IMR-90 (cell line): ENCODE measurements at regions not wholly inside any gene's neighbourhood (a gene's known extent, or its start where the extent isn't known, plus 50 kb on each side); places are given as distances from the start of the nearest gene placed in this dataset.

Source experiments
- ATAC-seq: fragments of 200-7000 bp; cut with Tn5 transposase; 2 replicates; pipeline ENCODE4 v1.9.1; 2020; ENCODE audit warnings: low read depth, mild to moderate bottlenecking, moderate library complexity
- BruUV-seq: library from RNA; stranded (reverse); fragments of 400-500 nt; replicated peaks from 2 replicates; lab custom pipeline; 2021; lab: Mats Ljungman, UMichigan
- CTCF ChIA-PET: fragments of 300-600 bp; formaldehyde crosslinking; extraction: SDS; loops from one replicate; lab custom pipeline; 2021; ENCODE audit warnings: antibody characterized with exemption; lab: Yijun Ruan, JAX
- POLR2A ChIA-PET: fragments of 300-600 bp; sonication (Branson Sonifier 250); formaldehyde crosslinking; loops from one replicate; lab custom pipeline; 2022; ENCODE audit warnings: antibody characterized with exemption; ENCODE audit not compliant: unreplicated experiment; lab: Charles Lee
- DNase-seq: peaks from one replicate; pipeline ENCODE4 v3.0.0; 2013
- H2AFZ ChIP-seq: replicated peaks from 2 replicates; pipeline ENCODE3; 2013; ENCODE audit warnings: low read length, mild to moderate bottlenecking; ENCODE audit not compliant: poor library complexity
- H2AK5ac ChIP-seq: 2 replicates; pipeline ENCODE4 v1.6.1; 2013; ENCODE audit warnings: low read depth, low read length, inconsistent platforms
- H2AK9ac ChIP-seq: replicated peaks from 2 replicates; pipeline ENCODE3; 2013; ENCODE audit warnings: mild to moderate bottlenecking, low read depth, low read length, moderate library complexity; ENCODE audit not compliant: poor library complexity
- H2BK120ac ChIP-seq: 2 replicates; pipeline ENCODE4 v1.6.1; 2013; ENCODE audit warnings: low read depth, low read length, inconsistent platforms
- H2BK15ac ChIP-seq: 3 replicates; pipeline ENCODE4 v1.6.1; 2013; ENCODE audit warnings: low read depth, low read length, inconsistent platforms
- H2BK20ac ChIP-seq: 2 replicates; pipeline ENCODE4 v1.6.1; 2013; ENCODE audit warnings: low read depth, mild to moderate bottlenecking, inconsistent platforms, low read length, moderate library complexity
- H2BK5ac ChIP-seq: 2 replicates; pipeline ENCODE4 v1.6.1; 2013; ENCODE audit warnings: mild to moderate bottlenecking, low read depth, low read length, inconsistent platforms; ENCODE audit not compliant: poor library complexity, severe bottlenecking
- H3K14ac ChIP-seq: replicated peaks from 2 replicates; pipeline ENCODE4 v1.6.1; 2013; ENCODE audit warnings: low read depth, low read length, inconsistent platforms
- H3K18ac ChIP-seq: 2 replicates; pipeline ENCODE4 v1.6.1; 2013; ENCODE audit warnings: low read depth, low read length, control low read depth
- H3K23ac ChIP-seq: 2 replicates; pipeline ENCODE4 v1.6.1; 2013; ENCODE audit warnings: low read depth, low read length, inconsistent platforms
- H3K27ac ChIP-seq: 2 replicates; pipeline ENCODE4 v1.5.1; 2013; ENCODE audit warnings: mild to moderate bottlenecking, control low read depth, low read length; ENCODE audit not compliant: insufficient read depth
- H3K27me3 ChIP-seq: 2 replicates; pipeline ENCODE4 v1.6.1; 2013; ENCODE audit warnings: low read length; ENCODE audit not compliant: control insufficient read depth, insufficient read depth
- H3K36me3 ChIP-seq: 2 replicates; pipeline ENCODE4 v1.6.1; 2013; ENCODE audit warnings: low read length, mixed read lengths; ENCODE audit not compliant: control insufficient read depth, insufficient read depth
- H3K4ac ChIP-seq: 2 replicates; pipeline ENCODE4 v1.6.1; 2013; ENCODE audit warnings: low read depth, low read length, inconsistent platforms
- H3K4me1 ChIP-seq: 2 replicates; pipeline ENCODE4 v1.6.1; 2013; ENCODE audit warnings: low read length, mixed read lengths; ENCODE audit not compliant: control insufficient read depth, insufficient read depth
- H3K4me2 ChIP-seq: 2 replicates; pipeline ENCODE4 v1.6.1; 2013; ENCODE audit warnings: low read depth, mild to moderate bottlenecking, control low read depth, low read length, moderate library complexity
- H3K4me3 ChIP-seq: 2 replicates; pipeline ENCODE4 v1.5.1; 2013; ENCODE audit warnings: low read depth, mild to moderate bottlenecking, control low read depth, low read length, moderate library complexity; ENCODE audit not compliant: insufficient read depth
- H3K56ac ChIP-seq: 2 replicates; pipeline ENCODE4 v1.6.1; 2013; ENCODE audit warnings: low read length, inconsistent platforms; ENCODE audit not compliant: insufficient read depth; ENCODE audit errors: extremely low read depth
- H3K79me1 ChIP-seq, 2 experiments: 2 replicates each; pipeline ENCODE4 v1.6.1; 2013; ENCODE audit warnings: low read length in 2 of 2, inconsistent platforms in 1 of 2, low read depth in 1 of 2
- H3K9ac ChIP-seq: 2 replicates; pipeline ENCODE4 v1.6.1; 2013; ENCODE audit warnings: low read depth, low read length, control low read depth
- H3K9me1 ChIP-seq: 2 replicates; pipeline ENCODE4 v1.6.1; 2013; ENCODE audit warnings: low read length, inconsistent platforms; ENCODE audit not compliant: insufficient read depth
- H3K9me3 ChIP-seq: 2 replicates; pipeline ENCODE4 v1.6.1; 2013; ENCODE audit warnings: low read length; ENCODE audit not compliant: control insufficient read depth, insufficient read depth
- H4K20me1 ChIP-seq: 2 replicates; pipeline ENCODE4 v1.6.1; 2013; ENCODE audit warnings: low read length, inconsistent platforms; ENCODE audit not compliant: insufficient read depth
- H4K5ac ChIP-seq: 2 replicates; pipeline ENCODE4 v1.6.1; 2013; ENCODE audit warnings: mild to moderate bottlenecking, low read depth, low read length, control low read depth
- H4K8ac ChIP-seq, 2 experiments: 2 replicates each; pipeline ENCODE4 v1.6.1; 2013; ENCODE audit warnings: low read depth in 2 of 2, low read length in 2 of 2, control low read depth in 1 of 2, inconsistent platforms in 1 of 2
- H4K91ac ChIP-seq: 2 replicates; pipeline ENCODE4 v1.6.1; 2013; ENCODE audit warnings: low read depth, low read length, inconsistent platforms; ENCODE audit not compliant: insufficient read depth
- BHLHE40 ChIP-seq: fragments of 150-350 bp; IDR thresholded peaks from 2 replicates; pipeline ENCODE4 v1.6.1; 2016; ENCODE audit warnings: mild to moderate bottlenecking, low read depth, low read length
- CEBPB ChIP-seq: IDR thresholded peaks from 2 replicates; pipeline ENCODE4 v1.6.1; 2012; ENCODE audit warnings: low read depth, low read length, improper control_type of control experiment
- CHD1 ChIP-seq: IDR thresholded peaks from 2 replicates; pipeline ENCODE4 v1.6.1; 2012; ENCODE audit warnings: low read depth, low read length, improper control_type of control experiment
- CTCF ChIP-seq: conservative IDR thresholded peaks from 2 replicates; pipeline ENCODE4 v1.5.1; 2012; ENCODE audit warnings: mild to moderate bottlenecking, low read depth, low read length, improper control_type of control experiment
- ELK1 ChIP-seq: fragments of 150-350 bp; IDR thresholded peaks from 2 replicates; pipeline ENCODE4 v1.6.1; 2016; ENCODE audit warnings: low read depth, mild to moderate bottlenecking, low read length, moderate library complexity, borderline replicate concordance
- FOS ChIP-seq: fragments of 150-350 bp; IDR thresholded peaks from 2 replicates; pipeline ENCODE4 v1.6.1; 2016; ENCODE audit warnings: low read depth, low read length
- MAFK ChIP-seq: IDR thresholded peaks from 2 replicates; pipeline ENCODE4 v1.6.1; 2012; ENCODE audit warnings: low read depth, low read length, improper control_type of control experiment
- MAZ ChIP-seq: IDR thresholded peaks from 2 replicates; pipeline ENCODE4 v1.6.1; 2012; ENCODE audit warnings: low read depth, mild to moderate bottlenecking, low read length, improper control_type of control experiment, moderate library complexity, borderline replicate concordance
- MXI1 ChIP-seq: IDR thresholded peaks from 2 replicates; pipeline ENCODE4 v1.6.1; 2012; ENCODE audit warnings: low read depth, mild to moderate bottlenecking, low read length, moderate library complexity, borderline replicate concordance
- NFE2L2 ChIP-seq: fragments of 150-350 bp; IDR thresholded peaks from 2 replicates; pipeline ENCODE4 v1.6.1; 2016; ENCODE audit warnings: low read depth, mild to moderate bottlenecking, low read length
- POLR2A ChIP-seq: IDR thresholded peaks from 2 replicates; pipeline ENCODE4 v1.6.1; 2012; ENCODE audit warnings: mild to moderate bottlenecking, low read depth, low read length
- RAD21 ChIP-seq: IDR thresholded peaks from 2 replicates; pipeline ENCODE4 v1.6.1; 2012; ENCODE audit warnings: low read length, improper control_type of control experiment
- RCOR1 ChIP-seq: IDR thresholded peaks from 2 replicates; pipeline ENCODE4 v1.6.1; 2012; ENCODE audit warnings: mild to moderate bottlenecking, low read length, improper control_type of control experiment; ENCODE audit not compliant: insufficient replicate concordance
- RFX5 ChIP-seq: IDR thresholded peaks from 2 replicates; pipeline ENCODE4 v1.8.0; 2012; ENCODE audit warnings: low read depth, mild to moderate bottlenecking, low read length, moderate library complexity
- SMC3 ChIP-seq: fragments of 150-350 bp; IDR thresholded peaks from 2 replicates; pipeline ENCODE4 v1.6.1; 2016; ENCODE audit warnings: low read depth, mild to moderate bottlenecking, antibody characterized with exemption, low read length, moderate library complexity
- USF2 ChIP-seq: fragments of 150-350 bp; IDR thresholded peaks from 2 replicates; pipeline ENCODE4 v1.6.1; 2017; ENCODE audit warnings: mild to moderate bottlenecking, antibody characterized with exemption, low read length, low read depth
- WGBS, 2 experiments: methylation state at CpG; one replicate each; pipeline versions ENCODE4 v1.1.5 to v1.1.7; 2013; ENCODE audit warnings: missing lambda C conversion rate in 2 of 2; ENCODE audit not compliant: insufficient read length in 1 of 2; ENCODE audit errors: extremely low coverage in 2 of 2; 5-methylcytosine and 5-hydroxymethylcytosine counted together
- dilution Hi-C: fragments of 300-500 bp; cut with HindIII; formaldehyde crosslinking; loops from one replicate; pipeline ENCODE4 v1.14.3; 2018; ENCODE audit warnings: low sequenced_read_pairs; ENCODE audit not compliant: unreplicated experiment
- in situ Hi-C: fragments of 300-500 bp; cut with MboI; formaldehyde crosslinking; loops from 3 replicates; pipeline ENCODE4 v1.14.3; 2019; ENCODE audit warnings: low sequenced_read_pairs, inconsistent platforms, mixed read lengths
- intact Hi-C: fragments of 100-400 bp; cut with micrococcal nuclease; formaldehyde crosslinking; loops from 2 replicates; pipeline ENCODE4 v1.10.0; 2022

GRCh38 chr15:62568004-62568403 lies 402.9 kb upstream of the C2CD4B start:
- Histone ChIP-seq H3K14ac (no peak overlapping the region), H2AFZ (no peak overlapping the region), H3K9me3 (no peaks in the 10 kb centered on the region), H2BK20ac (no peak overlapping the region), H3K23ac (no peak overlapping the region), H3K4ac (no peak overlapping the region), H3K56ac (no peak overlapping the region), H2BK5ac (no peak overlapping the region), H3K18ac (no peak overlapping the region), H3K9me1 (peaks cover 12% of the 10 kb centered on the region; the same call in 1 of the 2 replicates), H4K20me1 (peaks cover 25% of the 10 kb centered on the region), H3K4me3 (no peak overlapping the region), H3K79me1 (peaks cover 0 to 6% of the 10 kb centered on the region in 2 experiments; a peak in 1 of 4 replicates), H3K4me2 (no peak overlapping the region), H3K4me1 (peaks cover 14% of the 10 kb centered on the region), H2AK9ac (no peak overlapping the region), H2BK15ac (no peak overlapping the region), H4K8ac (no peak overlapping the region), H3K27ac (no peak overlapping the region), H3K27me3 (peaks cover 21% of the 10 kb centered on the region), H4K91ac (no peak overlapping the region), H3K9ac (no peak overlapping the region), H4K5ac (no peak overlapping the region), H2BK120ac (no peak overlapping the region), H2AK5ac (no peak overlapping the region), H3K36me3 (no peaks in the 10 kb centered on the region)
- no peak for ATAC-seq
- POLR2A ChIA-PET = no interaction called here
- dilution Hi-C loops = no loop called here
- no peak for TF ChIP-seq RAD21
- no peak for TF ChIP-seq MAZ
- no peak for TF ChIP-seq BHLHE40
- TF ChIP-seq CEBPB = no peak
- TF ChIP-seq CHD1 = no peak
- TF ChIP-seq RFX5 = no peak
- no peak for TF ChIP-seq POLR2A
- TF ChIP-seq USF2 = no peak
- TF ChIP-seq FOS = no peak
- no peak for TF ChIP-seq CTCF
- no peak for TF ChIP-seq MAFK
- no peak for TF ChIP-seq RCOR1
- TF ChIP-seq SMC3 = no peak
- TF ChIP-seq NFE2L2 = no peak
- no peak for TF ChIP-seq MXI1
- TF ChIP-seq ELK1 = no peak
- 95% methylated on average over 5 of the region's 7 CpGs; no CpG with 5 or more reads in 1 of the 2 experiments for WGBS, 2 experiments
- CTCF ChIA-PET = no interaction called here
- in situ Hi-C loops = no loop called here
- no TSS peak for BruUV-seq
- intact Hi-C loops = loop anchor here (2.0 to 5.0 kb wide), 2 partner anchors 39 to 176 kb away; partner anchors contain the start of gene TLN2
- no peak for DNase-seq
